ENCODE measurements at regions not wholly inside any gene's neighbourhood (a gene's known extent, or its start where the extent isn't known, plus 50 kb on each side); places are given as distances from the start of the nearest gene placed in this dataset.

DNA sequence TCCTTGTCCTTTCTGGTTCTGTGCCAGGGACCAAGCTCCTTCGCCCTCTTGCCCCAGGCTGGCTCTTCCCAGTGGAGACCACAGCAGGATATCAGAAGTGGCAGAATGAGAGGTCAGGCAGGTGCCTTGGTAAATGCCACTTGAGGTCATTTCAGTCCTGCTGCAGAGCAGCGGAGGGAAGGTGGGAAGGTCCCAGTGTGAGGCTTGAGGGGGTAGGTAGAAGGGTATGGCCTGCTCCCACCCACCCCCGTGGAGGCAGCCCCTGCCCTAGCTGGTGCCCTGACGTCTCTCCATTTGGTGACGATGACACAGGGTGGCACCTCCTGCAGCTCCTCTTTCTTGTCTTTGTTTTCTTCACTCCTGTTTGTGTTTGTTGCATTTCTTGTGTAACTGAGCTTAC lies 538.8 kb downstream of the TCERG1L start:
- H3K4me1 ChIP-seq (ENCODE audit: insufficient read depth, low read length): no peaks in the 10 kb centered on the region
- no peak overlapping the region for H3K4me3 ChIP-seq (ENCODE audit: low read length)
- H3K9me3 ChIP-seq (ENCODE audit: insufficient read depth, low read depth, low read length): peaks cover 13% of the 10 kb centered on the region; the same call in 1 of the 2 replicates
- H3K36me3 ChIP-seq (ENCODE audit: insufficient read depth, low read length): no peaks in the 10 kb centered on the region
- H3K27ac ChIP-seq (ENCODE audit: low read depth, low read length): no peak overlapping the region
- no peaks in the 10 kb centered on the region for H3K27me3 ChIP-seq (ENCODE audit: insufficient read depth, low read length)
- H3K9ac ChIP-seq (ENCODE audit: low read depth, low read length): no peak overlapping the region
- 91% methylated on average over 5 of the region's 5 CpGs for WGBS

- Histone ChIP-seq H3K27ac (ENCODE audit: low read depth, low read length) (no peak overlapping the region), H3K9me3 (ENCODE audit: insufficient read depth, low read depth, low read length) (0 out of 2 replicates have a peak, but pooled peaks cover 6% of the 10 kb centered on the region), H3K27me3 (ENCODE audit: insufficient read depth, low read length) (no peaks in the 10 kb centered on the region), H3K36me3 (ENCODE audit: insufficient read depth, low read length) (no peaks in the 10 kb centered on the region), H3K9ac (ENCODE audit: low read depth, low read length) (no peak overlapping the region), H3K4me3 (ENCODE audit: low read length) (no peak overlapping the region), H3K4me1 (ENCODE audit: insufficient read depth, low read length) (no peaks in the 10 kb centered on the region)
- 92% methylated on average over 8 of the region's 8 CpGs for WGBS
Observed at GRCh38 chr10:130773941-130774340, 537.6 kb downstream of the TCERG1L start.

- 94% methylated on average over 6 of the region's 6 CpGs for WGBS
- H3K4me3 ChIP-seq (ENCODE audit: low read length): no peak overlapping the region
- H3K27ac ChIP-seq (ENCODE audit: low read depth, low read length): no peak overlapping the region
Observed at GRCh38 chr10:130774871-130775270, 536.6 kb downstream of the TCERG1L start.

DNA sequence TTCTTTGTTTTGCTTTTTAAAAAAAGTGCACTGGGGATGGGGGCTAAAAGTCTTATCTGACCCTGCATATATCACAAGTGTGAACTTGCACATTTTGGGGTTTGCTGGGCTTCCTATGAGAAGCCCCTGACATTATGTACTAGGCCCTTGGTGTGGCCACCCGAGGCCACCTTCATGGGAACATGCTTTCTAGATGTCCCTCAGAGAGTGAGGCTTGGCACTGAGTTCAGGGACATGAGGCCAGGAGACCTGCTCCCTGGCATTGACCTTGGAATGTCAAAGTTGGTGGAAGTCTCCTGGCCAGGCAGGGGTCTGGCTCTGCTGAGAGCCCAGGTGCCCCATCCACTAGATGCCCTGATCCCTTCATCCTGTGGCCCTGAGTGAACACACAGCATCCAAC lies 536.2 kb downstream of the TCERG1L start:
- Histone ChIP-seq H3K4me1 (ENCODE audit: insufficient read depth, low read length) (no peaks in the 10 kb centered on the region), H3K27me3 (ENCODE audit: insufficient read depth, low read length) (no peaks in the 10 kb centered on the region), H3K27ac (ENCODE audit: low read depth, low read length) (no peak overlapping the region), H3K9ac (ENCODE audit: low read depth, low read length) (no peak overlapping the region), H3K9me3 (ENCODE audit: insufficient read depth, low read depth, low read length) (no peaks in the 10 kb centered on the region), H3K36me3 (ENCODE audit: insufficient read depth, low read length) (no peaks in the 10 kb centered on the region), H3K4me3 (ENCODE audit: low read length) (no peak overlapping the region)
- 98% methylated on average over 1 of the region's 1 CpG for WGBS

More at GRCh38 chr10:130774871-130775270, 536.6 kb downstream of the TCERG1L start:
- Histone ChIP-seq H3K9me3 (ENCODE audit: insufficient read depth, low read depth, low read length) (no peaks in the 10 kb centered on the region), H3K9ac (ENCODE audit: low read depth, low read length) (no peak overlapping the region), H3K27me3 (ENCODE audit: insufficient read depth, low read length) (no peaks in the 10 kb centered on the region), H3K4me1 (ENCODE audit: insufficient read depth, low read length) (no peaks in the 10 kb centered on the region), H3K36me3 (ENCODE audit: insufficient read depth, low read length) (no peaks in the 10 kb centered on the region)

- Histone ChIP-seq H3K27ac (ENCODE audit: low read depth, low read length) (no peak overlapping the region), H3K27me3 (ENCODE audit: insufficient read depth, low read length) (no peaks in the 10 kb centered on the region), H3K36me3 (ENCODE audit: insufficient read depth, low read length) (no peaks in the 10 kb centered on the region), H3K9me3 (ENCODE audit: insufficient read depth, low read depth, low read length) (no peaks in the 10 kb centered on the region), H3K4me3 (ENCODE audit: low read length) (no peak overlapping the region), H3K4me1 (ENCODE audit: insufficient read depth, low read length) (no peaks in the 10 kb centered on the region), H3K9ac (ENCODE audit: low read depth, low read length) (no peak overlapping the region)
- 90% methylated on average over 10 of the region's 10 CpGs for WGBS
Observed at GRCh38 chr10:130776724-130777123, 534.8 kb downstream of the TCERG1L start.

DNA sequence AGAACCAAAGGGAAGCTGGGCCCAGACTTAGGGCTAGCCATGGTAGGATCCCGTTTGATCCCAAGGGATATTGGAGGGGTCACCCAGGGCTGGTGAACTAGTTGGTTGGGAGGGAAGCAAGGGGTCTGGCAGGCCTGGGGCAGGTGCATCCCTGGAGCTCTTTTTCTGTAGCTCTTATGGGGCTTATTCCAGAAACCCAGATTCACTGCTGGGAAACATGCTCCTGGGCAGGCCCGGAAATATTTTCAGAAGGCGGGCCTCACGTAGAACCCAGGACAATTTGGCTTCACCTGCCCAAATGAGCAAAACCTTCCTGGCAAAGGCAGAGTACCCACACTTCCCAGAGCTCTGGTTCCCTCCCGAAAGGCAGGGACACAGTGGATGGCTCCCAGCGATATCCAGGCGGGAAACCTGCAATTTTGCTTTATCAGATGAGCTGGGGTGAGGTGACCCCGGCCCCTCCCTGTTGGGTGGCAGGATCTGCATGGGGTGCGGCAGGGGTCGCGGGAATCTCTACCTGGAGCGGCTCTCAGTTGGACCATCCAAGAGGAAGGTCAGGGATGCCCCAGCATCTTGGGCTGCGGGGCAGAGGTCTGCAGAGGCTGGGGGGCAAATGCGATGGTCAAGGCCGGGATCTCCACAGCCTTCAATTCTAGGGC lies 533.9 kb downstream of the TCERG1L start:
- Histone ChIP-seq H3K27ac (ENCODE audit: low read depth, low read length) (no peak overlapping the region), H3K36me3 (ENCODE audit: insufficient read depth, low read length) (no peaks in the 10 kb centered on the region), H3K4me1 (ENCODE audit: insufficient read depth, low read length) (no peaks in the 10 kb centered on the region), H3K27me3 (ENCODE audit: insufficient read depth, low read length) (no peaks in the 10 kb centered on the region), H3K9ac (ENCODE audit: low read depth, low read length) (no peak overlapping the region), H3K4me3 (ENCODE audit: low read length) (no peak overlapping the region), H3K9me3 (ENCODE audit: insufficient read depth, low read depth, low read length) (no peaks in the 10 kb centered on the region)
- 89% methylated on average over 15 of the region's 15 CpGs for WGBS

DNA sequence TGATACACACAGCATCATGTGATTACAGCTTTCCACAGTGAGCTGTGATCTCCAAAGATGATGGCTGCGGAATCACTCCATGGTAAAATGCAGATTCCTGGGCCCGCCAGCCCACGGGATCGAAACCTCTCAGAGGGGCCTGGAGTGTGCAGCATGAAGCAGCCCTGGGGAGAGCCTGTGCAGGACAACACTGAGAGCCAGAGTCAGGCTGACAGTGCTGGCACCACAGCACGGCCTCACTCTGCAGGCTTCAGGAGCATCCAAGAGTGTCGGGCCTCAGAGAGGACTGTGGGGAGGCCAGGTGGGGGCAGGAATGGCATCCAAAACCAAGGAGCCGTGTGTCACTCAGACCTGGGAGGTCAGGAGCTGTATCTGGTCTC lies 533.4 kb downstream of the TCERG1L start:
- H3K4me1 ChIP-seq (ENCODE audit: insufficient read depth, low read length): no peaks in the 10 kb centered on the region
- H3K9ac ChIP-seq (ENCODE audit: low read depth, low read length): no peak overlapping the region
- WGBS: 94% methylated on average over 7 of the region's 7 CpGs
- H3K4me3 ChIP-seq (ENCODE audit: low read length): no peak overlapping the region
- H3K27ac ChIP-seq (ENCODE audit: low read depth, low read length): no peak overlapping the region
- no peaks in the 10 kb centered on the region for H3K27me3 ChIP-seq (ENCODE audit: insufficient read depth, low read length)
- H3K9me3 ChIP-seq (ENCODE audit: insufficient read depth, low read depth, low read length): no peaks in the 10 kb centered on the region
- no peaks in the 10 kb centered on the region for H3K36me3 ChIP-seq (ENCODE audit: insufficient read depth, low read length)

DNA sequence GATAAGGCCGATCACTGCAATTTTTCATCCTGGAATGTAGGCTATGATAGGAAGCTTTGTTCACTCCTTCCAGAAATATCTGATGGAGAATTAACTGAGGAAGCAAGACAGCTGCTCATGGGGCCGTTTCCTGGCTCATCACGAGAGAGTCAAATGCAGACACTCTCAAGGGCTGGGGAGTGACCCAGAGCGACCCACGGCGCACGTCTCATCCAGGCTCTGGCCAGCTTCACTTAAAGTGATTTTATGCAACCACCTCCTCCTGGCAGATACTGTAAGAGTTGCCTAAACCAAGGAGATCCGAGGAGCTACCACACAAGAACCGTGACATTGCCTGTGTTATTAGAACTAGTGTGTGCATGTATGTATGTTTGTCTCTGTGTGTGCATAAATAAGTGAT lies 530.8 kb downstream of the TCERG1L start:
- Histone ChIP-seq H3K4me3 (ENCODE audit: low read length) (no peak overlapping the region), H3K9ac (ENCODE audit: low read depth, low read length) (no peak overlapping the region), H3K9me3 (ENCODE audit: insufficient read depth, low read depth, low read length) (no peaks in the 10 kb centered on the region), H3K27ac (ENCODE audit: low read depth, low read length) (no peak overlapping the region), H3K27me3 (ENCODE audit: insufficient read depth, low read length) (no peaks in the 10 kb centered on the region), H3K36me3 (ENCODE audit: insufficient read depth, low read length) (no peaks in the 10 kb centered on the region), H3K4me1 (ENCODE audit: insufficient read depth, low read length) (no peaks in the 10 kb centered on the region)
- 91% methylated on average over 9 of the region's 9 CpGs for WGBS

DNA sequence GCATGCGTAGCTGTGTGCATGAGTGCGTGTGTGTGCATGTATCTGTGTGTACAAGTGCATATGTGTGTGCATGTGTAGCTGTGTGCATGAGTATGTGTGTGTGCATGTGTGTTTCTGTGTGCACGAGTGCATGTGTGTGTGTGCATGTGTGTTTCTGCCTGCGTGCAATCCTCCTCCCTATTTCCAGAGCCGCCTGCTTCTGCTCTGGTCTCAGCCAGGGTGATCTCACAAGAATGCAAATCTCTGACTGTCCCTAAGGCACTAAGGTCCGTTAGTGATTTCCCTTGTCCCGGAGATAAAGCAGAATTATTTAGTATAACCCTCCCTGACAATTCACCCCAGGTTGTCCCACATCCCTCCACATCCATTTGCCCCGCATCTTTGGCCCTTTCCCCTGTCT lies 530.3 kb downstream of the TCERG1L start:
- no peaks in the 10 kb centered on the region for H3K9me3 ChIP-seq (ENCODE audit: insufficient read depth, low read depth, low read length)
- no peak overlapping the region for H3K27ac ChIP-seq (ENCODE audit: low read depth, low read length)
- H3K4me3 ChIP-seq (ENCODE audit: low read length): no peak overlapping the region
- H3K36me3 ChIP-seq (ENCODE audit: insufficient read depth, low read length): no peaks in the 10 kb centered on the region
- no peak overlapping the region for H3K9ac ChIP-seq (ENCODE audit: low read depth, low read length)
- WGBS: 93% methylated on average over 8 of the region's 8 CpGs
- H3K4me1 ChIP-seq (ENCODE audit: insufficient read depth, low read length): no peaks in the 10 kb centered on the region
- no peaks in the 10 kb centered on the region for H3K27me3 ChIP-seq (ENCODE audit: insufficient read depth, low read length)

DNA sequence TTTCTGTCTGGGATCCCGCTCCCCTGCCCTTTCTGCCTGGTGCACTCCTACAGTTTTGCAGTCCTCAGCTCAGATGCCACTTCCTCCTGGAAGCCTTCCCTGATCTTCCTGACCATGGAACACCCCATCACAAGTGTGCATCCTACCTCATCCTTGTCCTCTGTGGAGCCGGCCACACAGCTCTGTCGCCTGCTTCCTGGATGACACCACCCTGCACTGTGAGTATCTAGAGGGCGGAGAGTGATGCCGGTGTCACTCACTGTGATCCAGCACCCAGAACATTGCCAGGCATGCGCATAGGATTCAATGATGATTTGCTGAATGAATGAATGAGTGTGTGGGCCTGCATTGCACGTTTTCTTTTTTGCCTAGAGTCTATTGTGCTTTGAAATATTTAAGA lies 529.9 kb downstream of the TCERG1L start:
- 80% methylated on average over 7 of the region's 7 CpGs for WGBS
- no peaks in the 10 kb centered on the region for H3K4me1 ChIP-seq (ENCODE audit: insufficient read depth, low read length)
- H3K9me3 ChIP-seq (ENCODE audit: insufficient read depth, low read depth, low read length): no peaks in the 10 kb centered on the region
- H3K27me3 ChIP-seq (ENCODE audit: insufficient read depth, low read length): no peaks in the 10 kb centered on the region
- H3K4me3 ChIP-seq (ENCODE audit: low read length): no peak overlapping the region
- H3K36me3 ChIP-seq (ENCODE audit: insufficient read depth, low read length): no peaks in the 10 kb centered on the region
- no peak overlapping the region for H3K9ac ChIP-seq (ENCODE audit: low read depth, low read length)
- H3K27ac ChIP-seq (ENCODE audit: low read depth, low read length): no peak overlapping the region

DNA sequence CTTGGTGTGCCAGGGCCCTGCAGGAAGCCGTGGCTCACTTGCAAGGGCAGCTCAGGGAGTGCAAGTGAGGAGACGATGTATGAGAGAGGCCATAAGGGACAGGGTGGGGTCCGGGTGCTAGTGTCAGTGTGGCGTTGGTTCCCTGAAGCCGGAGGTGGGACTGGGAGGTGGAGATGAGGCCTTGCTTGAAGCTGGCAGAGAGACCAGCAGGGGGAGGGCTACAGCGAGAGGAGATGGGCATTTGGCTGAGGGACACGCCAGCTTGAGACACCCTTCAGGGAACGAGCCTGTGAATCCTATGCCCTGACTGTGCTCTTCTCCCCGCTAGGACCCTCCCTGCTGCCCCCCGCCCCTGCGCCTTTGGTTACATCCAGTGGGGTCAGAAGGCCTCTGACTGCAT lies 529.1 kb downstream of the TCERG1L start:
- 84% methylated on average over 11 of the region's 11 CpGs for WGBS
- Histone ChIP-seq H3K36me3 (ENCODE audit: insufficient read depth, low read length) (no peaks in the 10 kb centered on the region), H3K9ac (ENCODE audit: low read depth, low read length) (no peak overlapping the region), H3K4me3 (ENCODE audit: low read length) (no peak overlapping the region), H3K4me1 (ENCODE audit: insufficient read depth, low read length) (no peaks in the 10 kb centered on the region), H3K27me3 (ENCODE audit: insufficient read depth, low read length) (no peaks in the 10 kb centered on the region), H3K27ac (ENCODE audit: low read depth, low read length) (no peak overlapping the region), H3K9me3 (ENCODE audit: insufficient read depth, low read depth, low read length) (no peaks in the 10 kb centered on the region)

DNA sequence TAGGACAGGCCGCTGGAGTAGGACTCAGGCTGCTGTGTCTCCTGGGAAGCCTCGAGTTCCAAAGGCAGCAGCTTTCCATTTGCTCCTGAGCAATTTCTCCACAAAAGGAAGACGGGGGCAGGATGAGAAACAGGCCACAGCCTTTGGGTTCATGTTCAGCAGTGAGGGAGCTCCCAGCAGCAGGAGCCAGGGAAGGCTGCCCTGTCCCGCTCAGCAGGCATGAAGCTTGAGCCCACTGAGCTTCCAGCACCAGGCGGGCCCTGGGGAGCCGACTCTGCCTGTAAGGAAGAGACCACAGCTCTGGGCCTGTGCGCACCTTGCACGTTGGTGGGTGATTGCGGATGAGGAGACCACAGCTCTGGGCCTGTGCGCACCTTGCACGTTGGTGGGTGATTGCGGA lies 527.2 kb downstream of the TCERG1L start:
- Histone ChIP-seq H3K4me1 (ENCODE audit: insufficient read depth, low read length) (no peaks in the 10 kb centered on the region), H3K27ac (ENCODE audit: low read depth, low read length) (no peak overlapping the region), H3K9me3 (ENCODE audit: insufficient read depth, low read depth, low read length) (no peaks in the 10 kb centered on the region), H3K9ac (ENCODE audit: low read depth, low read length) (no peak overlapping the region), H3K36me3 (ENCODE audit: insufficient read depth, low read length) (no peaks in the 10 kb centered on the region), H3K4me3 (ENCODE audit: low read length) (no peak overlapping the region), H3K27me3 (ENCODE audit: insufficient read depth, low read length) (no peaks in the 10 kb centered on the region)
- 95% methylated on average over 12 of the region's 12 CpGs for WGBS

Measured in HUES64 (cell line).